Coronary artery (tissue), 2 donors: ENCODE measurements at regions not wholly inside any gene's neighbourhood (a gene's known extent, or its start where the extent isn't known, plus 50 kb on each side); places are given as distances from the start of the nearest gene placed in this dataset.

Experiments used
- DNase-seq: peaks from one replicate; pipeline ENCODE4 v3.0.0-alpha.2; 2017; ENCODE audit warnings: low spot score
- H3K27ac ChIP-seq, 2 donors: fragments of 200-600 bp; sonication (generic); one replicate each; pipeline ENCODE4 v1.5.1; 2016 to 2019
- H3K4me3 ChIP-seq: fragments of 200-600 bp; sonication (generic); 2 replicates; pipeline ENCODE4 v1.5.1; 2016; ENCODE audit warnings: mild to moderate bottlenecking, moderate library complexity
- CTCF ChIP-seq: fragments of 200-600 bp; sonication (generic); IDR thresholded peaks from one replicate; pipeline ENCODE4 v1.5.1; 2019; ENCODE audit warnings: antibody characterized with exemption

GRCh38 chr6:62764841-62765240 is 446.4 kb upstream of the FKBP1C start:
- Histone ChIP-seq H3K27ac (no peak overlapping the region), H3K4me3 (no peak overlapping the region)
- DNase-seq = no peak
- TF ChIP-seq CTCF = no peak

- Histone ChIP-seq H3K4me3 (no peak overlapping the region), H3K27ac (no peak overlapping the region)
- DNase-seq = no peak
- no peak for TF ChIP-seq CTCF
Observed at GRCh38 chr6:62763125-62763912, 447.9 kb upstream of the FKBP1C start.

- no peak overlapping the region for H3K27ac ChIP-seq
Observed at GRCh38 chr6:62746968-62747367, 460.9 kb upstream of the KHDRBS2 start.

GRCh38 chr6:62746161-62746560 is 460.1 kb upstream of the KHDRBS2 start:
- Histone ChIP-seq H3K27ac (no peak overlapping the region), H3K4me3 (no peak overlapping the region)
- no peak for TF ChIP-seq CTCF
- DNase-seq = no peak

More at GRCh38 chr6:62746968-62747367, 460.9 kb upstream of the KHDRBS2 start:
- no peak for TF ChIP-seq CTCF
- no peak for DNase-seq
- H3K4me3 ChIP-seq = no peak overlapping the region

- Histone ChIP-seq H3K4me3 (no peak overlapping the region), H3K27ac (no peak overlapping the region)
- TF ChIP-seq CTCF = no peak
- DNase-seq = no peak
Observed at GRCh38 chr6:62740596-62740995, 454.6 kb upstream of the KHDRBS2 start.

GRCh38 chr6:62740171-62740570 is 454.1 kb upstream of the KHDRBS2 start:
- no peak for TF ChIP-seq CTCF
- DNase-seq = no peak
- H3K27ac ChIP-seq = no peak overlapping the region

GRCh38 chr6:62737792-62738191 is 451.8 kb upstream of the KHDRBS2 start:
- H3K4me3 ChIP-seq = no peak overlapping the region
- no peak for DNase-seq
- H3K27ac ChIP-seq = no peak overlapping the region
- TF ChIP-seq CTCF = no peak

More at GRCh38 chr6:62740171-62740570, 454.1 kb upstream of the KHDRBS2 start:
- H3K4me3 ChIP-seq = no peak overlapping the region
